ENCODE measurements at regions not wholly inside any gene's neighbourhood (a gene's known extent, or its start where the extent isn't known, plus 50 kb on each side); places are given as distances from the start of the nearest gene placed in this dataset.

GRCh38 chr1:59045137-59045536 is 251.8 kb upstream of the FGGY start:
- H3K4me3 Mint-ChIP-seq (ENCODE audit: unreplicated experiment), result no peak overlapping the region
- no peaks in the 10 kb centered on the region for H3K27me3 Mint-ChIP-seq (ENCODE audit: unreplicated experiment)
- H3K9me3 Mint-ChIP-seq (ENCODE audit: unreplicated experiment), result no peaks in the 10 kb centered on the region
- DNase-seq (ENCODE audit: extremely low spot score, unreplicated experiment), result no peak
- no peak overlapping the region for H3K27ac Mint-ChIP-seq (ENCODE audit: unreplicated experiment)
- H3K4me1 Mint-ChIP-seq (ENCODE audit: unreplicated experiment), result peaks cover 34% of the 10 kb centered on the region
- H3K36me3 Mint-ChIP-seq (ENCODE audit: unreplicated experiment), result no peaks in the 10 kb centered on the region
- TF ChIP-seq, protein P1, sequence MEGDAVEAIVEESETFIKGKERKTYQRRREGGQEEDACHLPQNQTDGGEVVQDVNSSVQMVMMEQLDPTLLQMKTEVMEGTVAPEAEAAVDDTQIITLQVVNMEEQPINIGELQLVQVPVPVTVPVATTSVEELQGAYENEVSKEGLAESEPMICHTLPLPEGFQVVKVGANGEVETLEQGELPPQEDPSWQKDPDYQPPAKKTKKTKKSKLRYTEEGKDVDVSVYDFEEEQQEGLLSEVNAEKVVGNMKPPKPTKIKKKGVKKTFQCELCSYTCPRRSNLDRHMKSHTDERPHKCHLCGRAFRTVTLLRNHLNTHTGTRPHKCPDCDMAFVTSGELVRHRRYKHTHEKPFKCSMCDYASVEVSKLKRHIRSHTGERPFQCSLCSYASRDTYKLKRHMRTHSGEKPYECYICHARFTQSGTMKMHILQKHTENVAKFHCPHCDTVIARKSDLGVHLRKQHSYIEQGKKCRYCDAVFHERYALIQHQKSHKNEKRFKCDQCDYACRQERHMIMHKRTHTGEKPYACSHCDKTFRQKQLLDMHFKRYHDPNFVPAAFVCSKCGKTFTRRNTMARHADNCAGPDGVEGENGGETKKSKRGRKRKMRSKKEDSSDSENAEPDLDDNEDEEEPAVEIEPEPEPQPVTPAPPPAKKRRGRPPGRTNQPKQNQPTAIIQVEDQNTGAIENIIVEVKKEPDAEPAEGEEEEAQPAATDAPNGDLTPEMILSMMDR (IDR thresholded peaks at IDR 0.05), result no peak

GRCh38 chr1:59045636-59046035 is 251.3 kb upstream of the FGGY start:
- no peaks in the 10 kb centered on the region for H3K36me3 Mint-ChIP-seq (ENCODE audit: unreplicated experiment)
- no peak overlapping the region for H3K4me3 Mint-ChIP-seq (ENCODE audit: unreplicated experiment)
- no peak overlapping the region for H3K27ac Mint-ChIP-seq (ENCODE audit: unreplicated experiment)
- DNase-seq (ENCODE audit: extremely low spot score, unreplicated experiment), result no peak
- TF ChIP-seq, protein P1 (IDR thresholded peaks at IDR 0.05), result no peak
- no peaks in the 10 kb centered on the region for H3K27me3 Mint-ChIP-seq (ENCODE audit: unreplicated experiment)
- peaks cover 34% of the 10 kb centered on the region for H3K4me1 Mint-ChIP-seq (ENCODE audit: unreplicated experiment)
- no peaks in the 10 kb centered on the region for H3K9me3 Mint-ChIP-seq (ENCODE audit: unreplicated experiment)

DNA sequence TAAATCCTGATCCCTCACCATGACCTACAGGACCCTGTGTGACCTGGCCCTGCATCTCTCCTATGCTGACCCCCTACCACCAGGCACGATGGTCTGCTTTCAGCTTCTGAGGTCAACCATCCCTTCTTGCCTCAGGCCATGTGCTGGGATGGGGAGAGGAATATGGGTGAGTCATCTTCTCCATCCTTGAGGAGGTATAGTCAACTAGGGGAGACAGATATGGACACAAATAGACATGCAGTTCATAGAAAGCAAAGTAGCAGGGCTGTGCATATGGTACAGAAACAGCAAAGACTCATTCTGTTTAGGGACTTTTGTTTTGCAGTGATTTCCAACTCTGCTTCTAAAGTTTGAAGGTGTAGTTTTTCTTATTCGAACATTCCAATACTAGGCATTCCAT is 250.8 kb upstream of the FGGY start:
- Mint-ChIP-seq H3K4me1 (ENCODE audit: unreplicated experiment) (peaks cover 34% of the 10 kb centered on the region), H3K4me3 (ENCODE audit: unreplicated experiment) (no peak overlapping the region), H3K36me3 (ENCODE audit: unreplicated experiment) (no peaks in the 10 kb centered on the region), H3K9me3 (ENCODE audit: unreplicated experiment) (no peaks in the 10 kb centered on the region), H3K27me3 (ENCODE audit: unreplicated experiment) (no peaks in the 10 kb centered on the region), H3K27ac (ENCODE audit: unreplicated experiment) (no peak overlapping the region)
- TF ChIP-seq, protein P1 (IDR thresholded peaks at IDR 0.05), result no peak
- DNase-seq (ENCODE audit: extremely low spot score, unreplicated experiment), result no peak

DNA sequence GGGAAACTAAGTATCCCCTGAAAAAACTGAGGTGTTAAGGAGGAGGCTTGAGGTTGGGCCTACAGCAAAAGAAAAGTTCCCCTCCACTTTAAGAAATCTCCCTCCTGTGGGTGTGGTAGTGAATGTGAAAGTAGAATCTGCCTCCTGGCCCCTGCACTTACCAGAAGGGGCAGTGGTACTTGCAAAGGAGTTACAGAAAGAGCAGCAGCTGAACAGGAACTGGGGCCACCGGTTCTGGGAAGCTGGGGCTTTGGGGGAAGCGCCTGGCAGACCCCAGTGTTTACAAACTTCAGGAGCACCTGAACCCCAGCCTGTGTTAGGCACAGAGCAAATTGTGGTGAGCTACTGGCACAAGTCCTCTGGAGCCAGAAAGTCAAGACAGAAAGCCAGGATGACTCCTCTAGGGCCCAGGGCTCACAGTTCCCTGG is 250.2 kb upstream of the FGGY start:
- Mint-ChIP-seq H3K27me3 (ENCODE audit: unreplicated experiment) (no peaks in the 10 kb centered on the region), H3K36me3 (ENCODE audit: unreplicated experiment) (no peaks in the 10 kb centered on the region), H3K4me1 (ENCODE audit: unreplicated experiment) (peaks cover 28% of the 10 kb centered on the region), H3K27ac (ENCODE audit: unreplicated experiment) (peak overlapping the region; percentile 27), H3K9me3 (ENCODE audit: unreplicated experiment) (no peaks in the 10 kb centered on the region), H3K4me3 (ENCODE audit: unreplicated experiment) (no peak overlapping the region)
- DNase-seq (ENCODE audit: extremely low spot score, unreplicated experiment), result no peak
- TF ChIP-seq, protein P1 (IDR thresholded peaks at IDR 0.05), result no peak

GRCh38 chr1:59051007-59051406 is 245.9 kb upstream of the FGGY start:
- H3K27ac Mint-ChIP-seq (ENCODE audit: unreplicated experiment), result no peak overlapping the region
- no peak for DNase-seq (ENCODE audit: extremely low spot score, unreplicated experiment)
- H3K4me1 Mint-ChIP-seq (ENCODE audit: unreplicated experiment), result peaks cover 12% of the 10 kb centered on the region
- H3K9me3 Mint-ChIP-seq (ENCODE audit: unreplicated experiment), result no peaks in the 10 kb centered on the region
- H3K4me3 Mint-ChIP-seq (ENCODE audit: unreplicated experiment), result no peak overlapping the region
- TF ChIP-seq, protein P1 (IDR thresholded peaks at IDR 0.05), result no peak
- no peaks in the 10 kb centered on the region for H3K36me3 Mint-ChIP-seq (ENCODE audit: unreplicated experiment)
- no peaks in the 10 kb centered on the region for H3K27me3 Mint-ChIP-seq (ENCODE audit: unreplicated experiment)

Data from osteocyte (in vitro differentiated cells).